ENCODE measurements at regions not wholly inside any gene's neighbourhood (a gene's known extent, or its start where the extent isn't known, plus 50 kb on each side); places are given as distances from the start of the nearest gene placed in this dataset.

GRCh38 chr14:34277191-34277590 lies 184.8 kb downstream of the SPTSSA start:
- no peak overlapping the region for H3K4me3 ChIP-seq (replicated peaks in 1 of 3; ENCODE audit: insufficient read depth in 1 of 3, low read depth in 2 of 3, low read length in 3 of 3)
- no peaks in the 10 kb centered on the region; the same call in 1 of the 2 replicates for H3K9me3 ChIP-seq (ENCODE audit: low read length)
- no peak overlapping the region for H3K9ac ChIP-seq (ENCODE audit: insufficient read depth, low read depth, low read length)
- DNase-seq (ENCODE audit: low spot score) (no peak), FAIRE-seq (no peak), ATAC-seq (no peak)
- no TSS peak for BruUV-seq (replicated peaks)
- no peaks in the 10 kb centered on the region for H3K27me3 ChIP-seq (ENCODE audit: control insufficient read depth in 1 of 2, insufficient read depth in 2 of 2, low read length in 2 of 2)
- intact Hi-C loops (cut with micrococcal nuclease; ENCODE audit: unreplicated experiment): no loop called here
- no peak overlapping the region for H3K4me2 ChIP-seq (ENCODE audit: low read depth, low read length)
- TF ChIP-seq HIVEP1 (CRISPR knock-in tag; IDR thresholded peaks at IDR 0.05) (no peak), ZXDC (CRISPR knock-in tag; IDR thresholded peaks at IDR 0.05) (no peak), TCF7L2 (IDR thresholded peaks at IDR 0.05; ENCODE audit: low read depth, low read length) (no peak), ZFX (CRISPR knock-in tag; IDR thresholded peaks at IDR 0.05; ENCODE audit: low read depth) (no peak), SIN3B (IDR thresholded peaks at IDR 0.05; ENCODE audit: low read length) (no peak), FIP1L1 (IDR thresholded peaks at IDR 0.05; ENCODE audit: borderline replicate concordance, insufficient read depth, low read depth, low read length) (no peak), RBM39 (IDR thresholded peaks at IDR 0.05; ENCODE audit: low read depth, low read length, poor library complexity, severe bottlenecking) (no peak), FLYWCH1 (CRISPR knock-in tag; IDR thresholded peaks at IDR 0.05) (no peak), MTERF4 (CRISPR knock-in tag; IDR thresholded peaks at IDR 0.05) (no peak), PHB2 (IDR thresholded peaks at IDR 0.05; ENCODE audit: partially characterized antibody) (no peak), RFX3 (CRISPR knock-in tag; IDR thresholded peaks at IDR 0.05) (no peak), ZNF280D (CRISPR knock-in tag; IDR thresholded peaks at IDR 0.05) (no peak), ZNF788 (CRISPR knock-in tag; IDR thresholded peaks at IDR 0.05; ENCODE audit: borderline replicate concordance) (no peak), ZNF33B (CRISPR knock-in tag; IDR thresholded peaks at IDR 0.05) (no peak), ERF (CRISPR knock-in tag; IDR thresholded peaks at IDR 0.05) (no peak), HES4 (CRISPR knock-in tag; IDR thresholded peaks at IDR 0.05; ENCODE audit: borderline replicate concordance) (no peak), ZNF510 (CRISPR knock-in tag; IDR thresholded peaks at IDR 0.05; ENCODE audit: low read depth) (no peak), ZNF503 (CRISPR knock-in tag; IDR thresholded peaks at IDR 0.05) (no peak)
- no peak overlapping the region for H3K27ac ChIP-seq (ENCODE audit: extremely low read length, insufficient read depth, low read length)
- no peaks in the 10 kb centered on the region for H3K4me1 ChIP-seq (ENCODE audit: insufficient read depth, low read length)
- ChIA-PET CTCF (ENCODE audit: low intra/inter-chr PET ratio, low total read pairs) (no interaction called here), POLR2A (no interaction called here)
- H3K36me3 ChIP-seq (replicated peaks in 1 of 2; ENCODE audit: control insufficient read depth in 1 of 2, insufficient read depth in 2 of 2, low read length in 2 of 2): no peaks in the 10 kb centered on the region
- no peaks in the 10 kb centered on the region for H4K20me1 ChIP-seq (ENCODE audit: insufficient read depth, low read length)
- no peaks in the 10 kb centered on the region for H3K79me2 ChIP-seq (ENCODE audit: insufficient read depth, low read length)
- H2AFZ ChIP-seq (ENCODE audit: low read length): no peak overlapping the region
- in situ Hi-C loops (cut with HindIII; ENCODE audit: extremely low pct_ligation_motif_present, low pct_unique_long_range_greater_than_20kb): no loop called here

Measured in HepG2 (cell line).